H1 (cell line): ENCODE measurements at regions not wholly inside any gene's neighbourhood (a gene's known extent, or its start where the extent isn't known, plus 50 kb on each side); places are given as distances from the start of the nearest gene placed in this dataset.

Experiments
- CBX8 ChIP-seq: fragments of 300-800, 300-1000 bp; sonication (generic); IDR thresholded peaks from 2 replicates; pipeline ENCODE4 v1.7.1; 2016; ENCODE audit warnings: low read depth, low read length, borderline replicate concordance
- E2F6 ChIP-seq: IDR thresholded peaks from 2 replicates; pipeline ENCODE4 v1.6.1; 2012; ENCODE audit warnings: inconsistent platforms
- HDAC6 ChIP-seq: IDR thresholded peaks from one replicate; pipeline ENCODE4 v1.7.1; 2012; ENCODE audit warnings: low read depth, mild to moderate bottlenecking, inconsistent platforms, low read length, moderate library complexity
- RNF2 ChIP-seq: fragments of 200-900, 300-1000 bp; sonication (generic); IDR thresholded peaks from 2 replicates; pipeline ENCODE4 v1.7.1; 2016; ENCODE audit warnings: borderline replicate concordance, low read depth, mild to moderate bottlenecking, antibody characterized with exemption, low read length; ENCODE audit not compliant: poor library complexity, severe bottlenecking; ENCODE audit errors: missing control alignments
- SP2 ChIP-seq: IDR thresholded peaks from 2 replicates; pipeline ENCODE4 v1.6.1; 2012; ENCODE audit warnings: mild to moderate bottlenecking, low read length, inconsistent platforms
- TF ChIP-seq, protein P1 (sequence below): fragments of 300-600 bp; sonication (generic); IDR thresholded peaks from 2 replicates; pipeline ENCODE4 v1.7.1; 2012; ENCODE audit warnings: low read length, moderate library complexity, mild to moderate bottlenecking, inconsistent platforms; ENCODE audit not compliant: insufficient replicate concordance
- TF ChIP-seq, protein P2 (sequence below): IDR thresholded peaks from 2 replicates; pipeline ENCODE4 v1.6.1; 2011; ENCODE audit warnings: low read length, improper control_type of control experiment

DNA sequence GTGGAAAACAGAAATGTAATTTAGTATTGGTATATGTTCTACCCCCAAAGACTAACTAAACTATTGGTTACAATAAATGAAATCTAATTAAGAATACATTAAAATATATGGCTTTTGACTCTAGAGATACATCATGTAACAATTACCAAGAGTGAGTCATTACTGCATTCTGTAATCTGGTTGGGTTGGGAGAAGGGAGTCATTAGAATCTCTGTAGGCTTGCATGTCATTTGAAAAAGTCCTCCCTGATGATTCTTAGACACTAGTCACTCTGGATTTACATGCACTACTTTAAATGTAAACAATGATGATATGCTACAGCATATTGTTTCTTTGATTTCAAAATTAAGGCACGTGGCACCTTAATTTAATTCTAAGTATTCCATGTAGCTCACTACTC lies 293.4 kb upstream of the CHST9 start (continued):
- TF ChIP-seq, protein P1, sequence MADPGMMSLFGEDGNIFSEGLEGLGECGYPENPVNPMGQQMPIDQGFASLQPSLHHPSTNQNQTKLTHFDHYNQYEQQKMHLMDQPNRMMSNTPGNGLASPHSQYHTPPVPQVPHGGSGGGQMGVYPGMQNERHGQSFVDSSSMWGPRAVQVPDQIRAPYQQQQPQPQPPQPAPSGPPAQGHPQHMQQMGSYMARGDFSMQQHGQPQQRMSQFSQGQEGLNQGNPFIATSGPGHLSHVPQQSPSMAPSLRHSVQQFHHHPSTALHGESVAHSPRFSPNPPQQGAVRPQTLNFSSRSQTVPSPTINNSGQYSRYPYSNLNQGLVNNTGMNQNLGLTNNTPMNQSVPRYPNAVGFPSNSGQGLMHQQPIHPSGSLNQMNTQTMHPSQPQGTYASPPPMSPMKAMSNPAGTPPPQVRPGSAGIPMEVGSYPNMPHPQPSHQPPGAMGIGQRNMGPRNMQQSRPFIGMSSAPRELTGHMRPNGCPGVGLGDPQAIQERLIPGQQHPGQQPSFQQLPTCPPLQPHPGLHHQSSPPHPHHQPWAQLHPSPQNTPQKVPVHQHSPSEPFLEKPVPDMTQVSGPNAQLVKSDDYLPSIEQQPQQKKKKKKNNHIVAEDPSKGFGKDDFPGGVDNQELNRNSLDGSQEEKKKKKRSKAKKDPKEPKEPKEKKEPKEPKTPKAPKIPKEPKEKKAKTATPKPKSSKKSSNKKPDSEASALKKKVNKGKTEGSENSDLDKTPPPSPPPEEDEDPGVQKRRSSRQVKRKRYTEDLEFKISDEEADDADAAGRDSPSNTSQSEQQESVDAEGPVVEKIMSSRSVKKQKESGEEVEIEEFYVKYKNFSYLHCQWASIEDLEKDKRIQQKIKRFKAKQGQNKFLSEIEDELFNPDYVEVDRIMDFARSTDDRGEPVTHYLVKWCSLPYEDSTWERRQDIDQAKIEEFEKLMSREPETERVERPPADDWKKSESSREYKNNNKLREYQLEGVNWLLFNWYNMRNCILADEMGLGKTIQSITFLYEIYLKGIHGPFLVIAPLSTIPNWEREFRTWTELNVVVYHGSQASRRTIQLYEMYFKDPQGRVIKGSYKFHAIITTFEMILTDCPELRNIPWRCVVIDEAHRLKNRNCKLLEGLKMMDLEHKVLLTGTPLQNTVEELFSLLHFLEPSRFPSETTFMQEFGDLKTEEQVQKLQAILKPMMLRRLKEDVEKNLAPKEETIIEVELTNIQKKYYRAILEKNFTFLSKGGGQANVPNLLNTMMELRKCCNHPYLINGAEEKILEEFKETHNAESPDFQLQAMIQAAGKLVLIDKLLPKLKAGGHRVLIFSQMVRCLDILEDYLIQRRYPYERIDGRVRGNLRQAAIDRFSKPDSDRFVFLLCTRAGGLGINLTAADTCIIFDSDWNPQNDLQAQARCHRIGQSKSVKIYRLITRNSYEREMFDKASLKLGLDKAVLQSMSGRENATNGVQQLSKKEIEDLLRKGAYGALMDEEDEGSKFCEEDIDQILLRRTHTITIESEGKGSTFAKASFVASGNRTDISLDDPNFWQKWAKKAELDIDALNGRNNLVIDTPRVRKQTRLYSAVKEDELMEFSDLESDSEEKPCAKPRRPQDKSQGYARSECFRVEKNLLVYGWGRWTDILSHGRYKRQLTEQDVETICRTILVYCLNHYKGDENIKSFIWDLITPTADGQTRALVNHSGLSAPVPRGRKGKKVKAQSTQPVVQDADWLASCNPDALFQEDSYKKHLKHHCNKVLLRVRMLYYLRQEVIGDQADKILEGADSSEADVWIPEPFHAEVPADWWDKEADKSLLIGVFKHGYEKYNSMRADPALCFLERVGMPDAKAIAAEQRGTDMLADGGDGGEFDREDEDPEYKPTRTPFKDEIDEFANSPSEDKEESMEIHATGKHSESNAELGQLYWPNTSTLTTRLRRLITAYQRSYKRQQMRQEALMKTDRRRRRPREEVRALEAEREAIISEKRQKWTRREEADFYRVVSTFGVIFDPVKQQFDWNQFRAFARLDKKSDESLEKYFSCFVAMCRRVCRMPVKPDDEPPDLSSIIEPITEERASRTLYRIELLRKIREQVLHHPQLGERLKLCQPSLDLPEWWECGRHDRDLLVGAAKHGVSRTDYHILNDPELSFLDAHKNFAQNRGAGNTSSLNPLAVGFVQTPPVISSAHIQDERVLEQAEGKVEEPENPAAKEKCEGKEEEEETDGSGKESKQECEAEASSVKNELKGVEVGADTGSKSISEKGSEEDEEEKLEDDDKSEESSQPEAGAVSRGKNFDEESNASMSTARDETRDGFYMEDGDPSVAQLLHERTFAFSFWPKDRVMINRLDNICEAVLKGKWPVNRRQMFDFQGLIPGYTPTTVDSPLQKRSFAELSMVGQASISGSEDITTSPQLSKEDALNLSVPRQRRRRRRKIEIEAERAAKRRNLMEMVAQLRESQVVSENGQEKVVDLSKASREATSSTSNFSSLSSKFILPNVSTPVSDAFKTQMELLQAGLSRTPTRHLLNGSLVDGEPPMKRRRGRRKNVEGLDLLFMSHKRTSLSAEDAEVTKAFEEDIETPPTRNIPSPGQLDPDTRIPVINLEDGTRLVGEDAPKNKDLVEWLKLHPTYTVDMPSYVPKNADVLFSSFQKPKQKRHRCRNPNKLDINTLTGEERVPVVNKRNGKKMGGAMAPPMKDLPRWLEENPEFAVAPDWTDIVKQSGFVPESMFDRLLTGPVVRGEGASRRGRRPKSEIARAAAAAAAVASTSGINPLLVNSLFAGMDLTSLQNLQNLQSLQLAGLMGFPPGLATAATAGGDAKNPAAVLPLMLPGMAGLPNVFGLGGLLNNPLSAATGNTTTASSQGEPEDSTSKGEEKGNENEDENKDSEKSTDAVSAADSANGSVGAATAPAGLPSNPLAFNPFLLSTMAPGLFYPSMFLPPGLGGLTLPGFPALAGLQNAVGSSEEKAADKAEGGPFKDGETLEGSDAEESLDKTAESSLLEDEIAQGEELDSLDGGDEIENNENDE, result no peak
- no peak for TF ChIP-seq SP2
- no peak for TF ChIP-seq E2F6
- no peak for TF ChIP-seq CBX8
- TF ChIP-seq, protein P2, sequence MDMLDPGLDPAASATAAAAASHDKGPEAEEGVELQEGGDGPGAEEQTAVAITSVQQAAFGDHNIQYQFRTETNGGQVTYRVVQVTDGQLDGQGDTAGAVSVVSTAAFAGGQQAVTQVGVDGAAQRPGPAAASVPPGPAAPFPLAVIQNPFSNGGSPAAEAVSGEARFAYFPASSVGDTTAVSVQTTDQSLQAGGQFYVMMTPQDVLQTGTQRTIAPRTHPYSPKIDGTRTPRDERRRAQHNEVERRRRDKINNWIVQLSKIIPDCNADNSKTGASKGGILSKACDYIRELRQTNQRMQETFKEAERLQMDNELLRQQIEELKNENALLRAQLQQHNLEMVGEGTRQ, result no peak
- no peak for TF ChIP-seq HDAC6
- TF ChIP-seq RNF2, result no peak
